Kidney capillary endothelial cell (primary cell): ENCODE measurements at regions not wholly inside any gene's neighbourhood (a gene's known extent, or its start where the extent isn't known, plus 50 kb on each side); places are given as distances from the start of the nearest gene placed in this dataset.

Experiments
- DNase-seq: peaks from one replicate; pipeline ENCODE4 v3.0.0-alpha.2; 2018; ENCODE audit warnings: low spot score

- no peak for DNase-seq
These were observed 351.1 kb downstream of the MIAT start for GRCh38 chr22:27008454-27008853.

GRCh38 chr22:27011133-27011532 lies 353.7 kb downstream of the MIAT start:
- DNase-seq, result no peak

DNA sequence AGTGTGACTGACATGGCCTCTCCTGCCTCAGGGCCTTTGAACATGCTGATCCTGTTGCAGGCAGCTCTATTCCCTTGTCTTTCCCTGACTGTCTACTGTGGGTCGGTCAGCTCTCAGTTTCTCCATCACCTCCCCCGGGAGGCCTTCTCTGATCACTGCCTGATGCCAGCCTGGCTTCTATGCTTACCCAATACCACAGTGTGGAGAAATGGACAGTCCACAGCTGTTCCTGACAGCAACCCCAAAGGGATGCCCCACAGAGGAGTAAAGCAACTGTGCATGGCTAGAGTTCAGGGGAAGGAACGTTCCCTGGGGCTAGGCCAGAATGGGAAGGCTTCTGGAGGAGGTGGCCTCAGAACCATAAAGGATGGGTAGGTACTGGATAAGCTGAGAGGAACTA lies 354.3 kb downstream of the MIAT start:
- no peak for DNase-seq

- no peak for DNase-seq
These were observed 362.4 kb downstream of the MIAT start for GRCh38 chr22:27019827-27020226.

GRCh38 chr22:27022274-27022895 lies 365.0 kb downstream of the MIAT start:
- DNase-seq, result no peak

DNA sequence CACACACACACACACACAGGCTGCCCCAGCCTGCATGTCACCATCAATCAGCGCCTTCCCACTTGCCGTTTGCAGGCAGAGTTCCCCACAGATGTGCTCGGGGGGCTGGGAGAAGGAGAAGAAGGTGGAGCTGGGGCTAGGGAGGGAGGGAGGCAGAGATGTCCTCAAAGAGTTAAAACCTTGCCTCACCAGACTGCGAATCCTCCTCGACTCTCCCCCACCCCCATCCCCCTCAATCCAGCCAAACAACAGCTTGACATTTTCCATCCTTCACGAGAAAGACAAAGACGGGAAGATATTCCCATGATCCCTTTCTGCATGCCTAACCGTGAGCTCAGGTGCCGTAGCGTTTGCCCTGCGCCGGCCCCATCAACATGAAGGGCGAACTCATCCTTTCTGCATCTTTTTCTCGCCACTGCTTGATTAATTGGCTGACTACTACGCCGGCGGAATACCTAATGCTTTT lies 365.5 kb downstream of the MIAT start:
- DNase-seq, result no peak

- no peak for DNase-seq
These were observed 366.2 kb downstream of the MIAT start for GRCh38 chr22:27023591-27023990.

DNA sequence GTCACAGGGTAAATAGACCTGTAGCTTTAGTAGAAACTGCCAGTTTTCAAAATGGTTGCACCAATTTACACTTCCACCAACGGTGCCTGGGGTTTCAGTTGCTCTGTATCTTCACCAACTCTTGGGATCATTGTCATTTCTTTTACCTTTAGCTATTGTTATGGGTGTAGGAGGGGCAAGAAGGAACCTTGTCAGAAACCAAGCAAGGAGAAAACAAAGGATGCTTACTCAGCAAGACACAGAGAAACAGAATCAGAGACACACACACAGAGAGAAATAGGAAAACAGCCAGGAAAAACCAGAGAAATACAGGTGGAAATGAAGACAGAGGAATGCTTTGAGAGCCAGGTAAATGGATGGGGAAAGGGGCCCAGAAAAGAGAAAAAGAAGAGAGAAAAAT lies 367.6 kb downstream of the MIAT start:
- DNase-seq, result no peak

GRCh38 chr22:27028093-27028492 lies 370.7 kb downstream of the MIAT start:
- DNase-seq, result no peak

GRCh38 chr22:27029584-27030130 lies 372.3 kb downstream of the MIAT start:
- no peak for DNase-seq

- no peak for DNase-seq
These were observed 374.8 kb downstream of the MIAT start for GRCh38 chr22:27032091-27032761.

DNA sequence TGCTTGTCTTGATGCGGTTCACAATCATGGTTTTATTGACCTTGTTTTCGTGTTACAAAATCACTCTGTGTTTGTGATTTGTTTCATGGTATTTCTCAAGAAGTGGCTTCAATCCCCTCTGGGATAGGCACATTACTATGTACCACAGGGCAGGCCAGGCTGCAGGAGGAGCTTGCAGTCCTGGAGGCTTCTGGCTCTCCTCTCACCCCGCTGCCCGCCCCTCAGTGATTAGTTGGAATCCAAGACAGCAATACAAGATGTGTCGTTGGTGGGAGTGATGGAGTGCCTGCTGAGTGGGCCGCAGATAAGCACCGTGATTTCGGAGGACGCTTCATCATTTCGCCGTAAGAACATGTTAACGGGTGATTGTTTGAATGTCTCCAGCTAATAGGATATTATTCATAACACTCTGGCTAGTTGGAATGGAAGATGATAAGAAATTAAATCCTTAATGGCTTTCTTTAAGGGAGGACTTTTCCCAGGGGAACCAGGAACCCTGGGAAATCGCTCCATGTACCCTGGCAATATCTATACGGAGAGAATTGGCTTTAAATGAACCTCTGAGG lies 384.4 kb downstream of the MIAT start:
- DNase-seq, result no peak

- DNase-seq, result no peak
These were observed 385.9 kb downstream of the MIAT start for GRCh38 chr22:27043262-27043661.

- DNase-seq, result peak; percentile 38
These were observed 387.9 kb downstream of the MIAT start for GRCh38 chr22:27045103-27045947.

DNA sequence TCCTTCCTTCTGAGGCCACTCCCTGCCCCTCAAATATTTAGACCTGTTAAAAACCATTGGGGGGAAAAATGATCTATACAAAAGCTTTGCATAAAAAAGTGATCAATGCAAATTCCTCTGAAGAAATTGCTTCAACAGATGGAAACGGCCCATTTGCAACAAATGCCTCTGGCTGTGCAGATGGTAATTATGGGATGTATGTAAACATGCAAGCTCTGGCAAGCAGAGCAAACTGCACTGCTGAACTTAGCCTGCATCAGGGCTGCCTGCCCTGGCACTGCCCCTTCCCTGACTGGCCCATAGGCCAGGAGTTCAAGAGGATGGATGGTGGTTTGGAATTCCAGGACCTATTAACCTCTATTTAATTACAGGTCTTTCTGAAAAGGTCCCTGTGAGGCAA lies 388.7 kb downstream of the MIAT start:
- DNase-seq, result no peak

DNA sequence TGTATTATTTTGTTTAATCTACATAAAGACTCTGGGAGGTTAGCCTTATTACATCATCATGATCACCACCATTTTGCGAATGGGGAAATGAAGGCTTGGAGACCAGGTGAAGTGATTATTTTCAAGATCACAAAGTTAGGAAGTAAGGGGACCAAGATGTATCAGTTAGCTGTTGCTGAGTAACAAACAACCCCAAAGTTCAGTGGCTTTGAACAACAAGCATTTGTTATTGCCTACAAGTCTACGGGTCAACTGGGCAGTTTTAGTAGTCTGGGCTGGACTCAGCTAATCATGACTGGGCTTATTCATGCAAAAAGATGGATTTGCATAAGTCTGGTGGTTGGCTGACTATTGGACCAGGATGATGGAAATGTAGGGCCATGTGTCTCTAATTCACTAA lies 389.2 kb downstream of the MIAT start:
- no peak for DNase-seq

- DNase-seq, result no peak
These were observed 393.4 kb downstream of the MIAT start for GRCh38 chr22:27050771-27051170.

DNA sequence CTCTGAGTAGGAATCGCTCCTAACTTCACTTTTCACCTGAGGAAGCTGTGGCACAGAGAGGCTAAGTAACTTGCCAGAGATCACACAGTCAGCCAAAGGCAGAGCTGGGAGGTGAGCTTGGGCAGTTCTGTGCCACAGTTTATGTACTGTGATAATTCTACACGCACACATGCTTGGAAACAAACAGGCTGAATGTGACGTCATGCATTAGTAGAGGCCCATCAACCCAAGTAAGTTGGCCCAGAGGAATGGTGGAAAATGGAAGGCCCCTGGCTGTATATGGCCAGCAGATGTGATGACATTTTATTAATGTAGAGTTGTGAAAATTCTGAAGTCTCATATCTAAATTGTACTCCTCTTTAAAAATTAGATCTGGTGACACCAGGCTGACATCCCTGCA lies 394.0 kb downstream of the MIAT start:
- no peak for DNase-seq

DNA sequence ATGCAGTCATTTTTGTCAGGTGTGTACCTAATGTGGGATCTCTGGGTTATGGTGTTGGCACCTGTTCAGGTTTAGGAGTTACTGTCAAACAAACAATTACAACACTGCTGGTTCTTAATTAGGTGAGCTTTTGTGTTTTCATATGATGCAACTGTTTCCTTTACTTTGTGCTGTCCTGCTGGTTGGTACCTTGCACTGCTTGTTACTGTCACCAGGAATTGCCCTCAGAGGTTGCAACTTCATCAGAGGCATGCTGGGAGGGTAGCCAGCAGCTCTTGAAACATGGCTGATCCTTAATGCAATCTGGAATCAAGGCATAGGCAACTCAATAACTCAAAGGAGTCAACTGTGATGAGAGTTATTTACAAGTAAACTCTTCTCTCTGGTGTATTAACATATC lies 400.3 kb downstream of the MIAT start:
- DNase-seq, result no peak

GRCh38 chr22:27060190-27060589 lies 402.8 kb downstream of the MIAT start:
- DNase-seq, result no peak

GRCh38 chr22:27062910-27063309 lies 405.5 kb downstream of the MIAT start:
- no peak for DNase-seq

GRCh38 chr22:27063406-27063805 lies 406.0 kb downstream of the MIAT start:
- no peak for DNase-seq
